GM12872 (cell line): ENCODE measurements at regions not wholly inside any gene's neighbourhood (a gene's known extent, or its start where the extent isn't known, plus 50 kb on each side); places are given as distances from the start of the nearest gene placed in this dataset.

Source experiments
- TF ChIP-seq, protein P1 (sequence below): IDR thresholded peaks from 3 replicates; pipeline ENCODE4 v1.5.1; 2011; ENCODE audit warnings: low read depth, mild to moderate bottlenecking, low read length, moderate library complexity; ENCODE audit not compliant: insufficient read depth

- TF ChIP-seq, protein P1, sequence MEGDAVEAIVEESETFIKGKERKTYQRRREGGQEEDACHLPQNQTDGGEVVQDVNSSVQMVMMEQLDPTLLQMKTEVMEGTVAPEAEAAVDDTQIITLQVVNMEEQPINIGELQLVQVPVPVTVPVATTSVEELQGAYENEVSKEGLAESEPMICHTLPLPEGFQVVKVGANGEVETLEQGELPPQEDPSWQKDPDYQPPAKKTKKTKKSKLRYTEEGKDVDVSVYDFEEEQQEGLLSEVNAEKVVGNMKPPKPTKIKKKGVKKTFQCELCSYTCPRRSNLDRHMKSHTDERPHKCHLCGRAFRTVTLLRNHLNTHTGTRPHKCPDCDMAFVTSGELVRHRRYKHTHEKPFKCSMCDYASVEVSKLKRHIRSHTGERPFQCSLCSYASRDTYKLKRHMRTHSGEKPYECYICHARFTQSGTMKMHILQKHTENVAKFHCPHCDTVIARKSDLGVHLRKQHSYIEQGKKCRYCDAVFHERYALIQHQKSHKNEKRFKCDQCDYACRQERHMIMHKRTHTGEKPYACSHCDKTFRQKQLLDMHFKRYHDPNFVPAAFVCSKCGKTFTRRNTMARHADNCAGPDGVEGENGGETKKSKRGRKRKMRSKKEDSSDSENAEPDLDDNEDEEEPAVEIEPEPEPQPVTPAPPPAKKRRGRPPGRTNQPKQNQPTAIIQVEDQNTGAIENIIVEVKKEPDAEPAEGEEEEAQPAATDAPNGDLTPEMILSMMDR: no peak
These were observed 215.9 kb upstream of the HMGA2 start for GRCh38 chr12:65608319-65608916.

GRCh38 chr12:65609359-65609771 is 214.9 kb upstream of the HMGA2 start:
- TF ChIP-seq, protein P1: no peak

DNA sequence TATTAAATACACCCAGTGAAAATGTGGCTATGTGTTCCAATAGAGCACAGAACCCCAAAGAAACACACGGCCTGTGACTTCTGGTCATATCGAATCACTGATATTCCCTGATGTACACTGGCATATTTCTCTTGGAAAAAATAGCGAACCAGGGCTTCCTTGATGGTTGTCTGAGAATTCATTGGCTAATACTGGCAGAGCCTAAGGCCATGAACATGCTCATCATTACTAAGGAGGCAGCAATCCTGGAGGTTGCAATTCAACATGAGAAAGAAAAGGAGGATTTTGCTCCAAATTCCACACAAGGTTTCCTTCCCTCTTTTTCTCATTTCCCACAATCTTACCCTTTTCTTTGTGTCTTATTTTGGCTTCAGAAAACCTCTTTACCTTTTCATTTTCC is 212.9 kb upstream of the HMGA2 start:
- TF ChIP-seq, protein P1: no peak

DNA sequence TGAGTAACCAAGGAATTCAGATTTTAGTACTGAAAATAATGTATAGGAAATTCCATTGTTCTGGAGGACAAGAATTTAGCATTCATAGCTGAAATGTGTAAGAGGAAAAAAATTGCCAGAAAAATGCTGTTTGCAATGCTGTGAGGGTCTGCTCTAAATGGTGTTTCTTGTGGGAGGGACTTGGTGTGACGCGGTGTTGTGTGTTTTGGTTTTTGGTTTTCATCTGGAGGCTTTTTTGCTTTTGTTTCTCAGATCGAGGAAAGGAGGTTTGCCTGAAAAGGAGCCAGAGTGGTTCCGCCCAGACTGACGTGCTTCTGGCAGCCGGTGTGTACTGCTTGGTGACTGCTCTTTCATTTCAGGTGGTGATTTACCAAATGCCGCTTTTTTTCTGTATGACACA is 211.8 kb upstream of the HMGA2 start:
- TF ChIP-seq, protein P1: no peak

DNA sequence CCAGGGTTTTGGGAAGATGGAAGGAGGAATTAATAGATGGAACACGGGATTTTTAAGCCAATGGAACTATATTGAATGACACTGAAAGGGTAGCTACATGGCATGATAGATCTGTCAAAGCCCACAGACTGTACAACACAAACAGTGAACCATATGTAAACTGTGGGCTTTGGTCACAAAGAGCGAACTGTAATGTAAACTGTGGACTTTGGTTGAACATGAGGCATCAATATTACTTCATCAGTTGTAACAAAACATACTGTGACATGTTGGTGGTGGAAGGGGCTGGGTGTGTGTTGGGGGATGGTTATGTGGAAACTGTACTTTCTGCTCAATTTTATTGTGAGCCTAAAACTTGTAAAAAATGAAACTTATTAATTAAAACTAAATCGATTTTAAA is 210.6 kb upstream of the HMGA2 start:
- TF ChIP-seq, protein P1: no peak

DNA sequence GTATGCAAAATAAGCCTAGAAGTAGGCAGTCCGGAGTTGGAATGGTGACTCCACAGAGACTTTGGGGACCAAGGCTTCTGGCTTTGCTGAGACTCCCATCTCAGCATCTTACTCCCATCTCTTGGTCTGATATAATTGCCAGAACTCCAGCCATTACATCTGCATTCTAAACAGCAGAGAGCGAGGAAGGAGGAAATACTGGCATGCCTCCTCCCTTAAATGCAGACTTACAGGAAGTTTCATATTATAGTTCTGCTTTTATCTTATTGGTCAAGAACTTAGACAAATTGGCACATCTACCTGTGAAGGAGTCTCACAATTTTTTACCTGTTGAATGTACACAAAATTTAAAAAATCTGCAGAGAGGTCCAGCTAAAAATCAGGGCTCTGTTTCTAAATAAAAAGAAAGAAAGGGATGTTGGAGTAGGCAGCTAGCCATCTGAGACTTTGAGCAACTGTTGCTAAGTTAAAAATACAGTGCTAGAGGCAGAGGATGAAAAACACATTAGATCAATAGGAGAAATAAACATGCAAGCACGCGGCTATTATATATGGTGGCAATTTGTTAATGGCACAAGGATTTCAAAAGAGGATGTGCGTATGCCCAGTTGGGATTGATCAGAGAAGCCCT is 209.9 kb upstream of the HMGA2 start:
- TF ChIP-seq, protein P1: no peak

DNA sequence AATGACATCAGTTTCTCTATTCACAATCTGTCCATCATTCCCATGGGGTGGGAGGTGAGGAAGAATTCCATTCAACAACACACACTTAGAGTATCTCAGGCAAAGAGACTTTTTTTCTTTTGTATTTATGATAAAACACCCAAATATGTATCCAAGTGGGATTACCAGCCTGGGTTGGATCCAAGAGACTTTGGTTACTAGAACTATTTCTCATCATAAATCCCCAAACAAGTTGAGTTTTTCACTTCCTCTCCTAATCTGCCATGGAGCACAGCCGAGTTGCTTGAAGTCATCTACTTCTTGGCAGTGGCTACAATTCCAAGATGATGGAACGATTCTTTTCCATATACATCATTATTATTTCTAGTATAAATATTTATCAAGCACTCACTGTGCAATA is 209.2 kb upstream of the HMGA2 start:
- TF ChIP-seq, protein P1: no peak
